ENCODE measurements at regions not wholly inside any gene's neighbourhood (a gene's known extent, or its start where the extent isn't known, plus 50 kb on each side); places are given as distances from the start of the nearest gene placed in this dataset.

DNA sequence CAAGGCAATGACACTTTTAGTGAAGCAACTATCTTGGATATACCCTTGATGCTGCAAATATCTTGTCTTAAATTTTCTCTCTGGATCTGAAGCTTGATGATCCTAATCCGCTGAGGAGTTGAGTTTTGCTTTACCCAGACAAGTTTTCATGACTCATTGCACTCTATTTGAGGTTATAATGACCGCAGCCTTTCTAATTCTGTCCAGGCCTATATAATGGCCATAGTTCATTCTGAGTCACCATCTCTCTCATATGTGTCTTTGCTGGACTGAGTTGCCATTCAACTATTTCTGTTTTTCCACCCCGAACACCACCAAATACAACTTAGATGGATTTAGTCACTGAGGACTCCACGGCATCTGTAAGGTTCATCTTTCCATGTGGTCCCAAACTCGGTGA lies 802.1 kb upstream of the FAM98A start:
- no peaks in the 10 kb centered on the region for H3K9me3 ChIP-seq (ENCODE audit: insufficient read depth, low read length)
- no peaks in the 10 kb centered on the region for H3K27me3 ChIP-seq (ENCODE audit: low read length)
- no peak overlapping the region for H2AFZ ChIP-seq (ENCODE audit: low read depth, low read length, severe bottlenecking)
- TF ChIP-seq EZH2phosphoT487 (conservative IDR thresholded peaks at IDR 0.05; ENCODE audit: low read length) = no peak
- TF ChIP-seq, protein P1, sequence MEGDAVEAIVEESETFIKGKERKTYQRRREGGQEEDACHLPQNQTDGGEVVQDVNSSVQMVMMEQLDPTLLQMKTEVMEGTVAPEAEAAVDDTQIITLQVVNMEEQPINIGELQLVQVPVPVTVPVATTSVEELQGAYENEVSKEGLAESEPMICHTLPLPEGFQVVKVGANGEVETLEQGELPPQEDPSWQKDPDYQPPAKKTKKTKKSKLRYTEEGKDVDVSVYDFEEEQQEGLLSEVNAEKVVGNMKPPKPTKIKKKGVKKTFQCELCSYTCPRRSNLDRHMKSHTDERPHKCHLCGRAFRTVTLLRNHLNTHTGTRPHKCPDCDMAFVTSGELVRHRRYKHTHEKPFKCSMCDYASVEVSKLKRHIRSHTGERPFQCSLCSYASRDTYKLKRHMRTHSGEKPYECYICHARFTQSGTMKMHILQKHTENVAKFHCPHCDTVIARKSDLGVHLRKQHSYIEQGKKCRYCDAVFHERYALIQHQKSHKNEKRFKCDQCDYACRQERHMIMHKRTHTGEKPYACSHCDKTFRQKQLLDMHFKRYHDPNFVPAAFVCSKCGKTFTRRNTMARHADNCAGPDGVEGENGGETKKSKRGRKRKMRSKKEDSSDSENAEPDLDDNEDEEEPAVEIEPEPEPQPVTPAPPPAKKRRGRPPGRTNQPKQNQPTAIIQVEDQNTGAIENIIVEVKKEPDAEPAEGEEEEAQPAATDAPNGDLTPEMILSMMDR (IDR thresholded peaks at IDR 0.05; ENCODE audit: insufficient read depth, low read length, poor library complexity, severe bottlenecking) = no peak
- no peak overlapping the region for H3K4me3 ChIP-seq (ENCODE audit: insufficient read depth, low read length, poor library complexity, severe bottlenecking)
- H3K36me3 ChIP-seq (ENCODE audit: low read length) = no peaks in the 10 kb centered on the region
- no peak overlapping the region for H3K9ac ChIP-seq (ENCODE audit: low read length)
- no peaks in the 10 kb centered on the region for H3F3A ChIP-seq (ENCODE audit: insufficient read depth)
- no peaks in the 10 kb centered on the region for H3K79me2 ChIP-seq (ENCODE audit: insufficient read depth, low read length)
- H3K4me2 ChIP-seq (ENCODE audit: low read depth, low read length, poor library complexity, severe bottlenecking) = no peak overlapping the region
- H3K9me2 ChIP-seq (replicated peaks; ENCODE audit: insufficient read depth, low read length) = no peaks in the 10 kb centered on the region
- H4K20me1 ChIP-seq (ENCODE audit: low read depth, low read length) = no peaks in the 10 kb centered on the region
- no peak overlapping the region for H3K27ac ChIP-seq (ENCODE audit: low read depth, low read length)

DNA sequence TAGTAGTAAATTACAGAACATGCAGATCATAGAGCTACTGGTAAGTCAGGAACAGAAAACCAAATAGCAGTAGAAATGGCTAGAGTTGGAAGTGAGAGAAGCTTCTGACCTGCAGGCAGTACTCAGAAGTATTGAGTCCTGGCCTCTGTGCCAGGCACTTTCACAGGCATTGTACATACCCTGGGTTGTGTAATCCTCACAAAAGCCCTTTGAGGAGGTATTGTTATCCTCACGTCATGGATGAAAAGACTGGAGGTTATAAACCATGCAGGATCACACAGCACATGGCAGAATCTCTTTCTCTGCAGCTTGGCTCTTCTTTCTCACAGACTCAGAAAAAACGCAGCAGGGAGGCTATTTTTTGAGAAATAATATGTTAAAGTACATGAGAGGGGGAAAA lies 789.3 kb upstream of the FAM98A start:
- Histone ChIP-seq H3K27me3 (ENCODE audit: low read length) (no peaks in the 10 kb centered on the region), H3K79me2 (ENCODE audit: insufficient read depth, low read length) (no peaks in the 10 kb centered on the region), H4K20me1 (ENCODE audit: low read depth, low read length) (no peaks in the 10 kb centered on the region), H3K36me3 (ENCODE audit: low read length) (no peaks in the 10 kb centered on the region), H3K9me3 (ENCODE audit: insufficient read depth, low read length) (no peaks in the 10 kb centered on the region), H3K4me3 (ENCODE audit: insufficient read depth, low read length, poor library complexity, severe bottlenecking) (no peak overlapping the region), H3F3A (ENCODE audit: insufficient read depth) (no peaks in the 10 kb centered on the region), H3K9me2 (replicated peaks; ENCODE audit: insufficient read depth, low read length) (no peaks in the 10 kb centered on the region), H2AFZ (ENCODE audit: low read depth, low read length, severe bottlenecking) (no peak overlapping the region), H3K4me2 (ENCODE audit: low read depth, low read length, poor library complexity, severe bottlenecking) (no peak overlapping the region), H3K27ac (ENCODE audit: low read depth, low read length) (no peak overlapping the region), H3K9ac (ENCODE audit: low read length) (no peak overlapping the region)
- TF ChIP-seq EZH2phosphoT487 (conservative IDR thresholded peaks at IDR 0.05; ENCODE audit: low read length) = no peak
- TF ChIP-seq, protein P1 (IDR thresholded peaks at IDR 0.05; ENCODE audit: insufficient read depth, low read length, poor library complexity, severe bottlenecking) = no peak

DNA sequence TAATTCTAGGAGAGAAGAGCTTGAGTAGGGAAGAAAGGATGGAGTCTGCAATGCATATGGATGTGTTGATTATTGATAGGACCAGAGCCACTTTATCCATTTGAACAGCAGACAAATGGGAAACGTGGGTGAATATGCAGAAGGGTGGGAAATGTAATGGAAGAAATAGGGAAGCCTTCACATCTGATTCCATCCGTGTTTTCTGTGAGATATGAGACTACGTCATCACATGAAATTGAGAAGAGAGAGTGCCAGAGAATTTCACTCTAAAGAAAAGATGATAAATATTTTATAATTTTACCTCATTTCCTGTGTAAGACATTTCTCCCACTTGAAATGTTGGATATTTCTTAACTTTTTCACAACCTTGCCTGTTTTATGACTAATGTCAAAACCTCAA lies 788.4 kb upstream of the FAM98A start:
- Histone ChIP-seq H3F3A (ENCODE audit: insufficient read depth) (no peaks in the 10 kb centered on the region), H3K79me2 (ENCODE audit: insufficient read depth, low read length) (no peaks in the 10 kb centered on the region), H3K9ac (ENCODE audit: low read length) (no peak overlapping the region), H3K27ac (ENCODE audit: low read depth, low read length) (no peak overlapping the region), H3K9me3 (ENCODE audit: insufficient read depth, low read length) (no peaks in the 10 kb centered on the region), H3K4me3 (ENCODE audit: insufficient read depth, low read length, poor library complexity, severe bottlenecking) (no peak overlapping the region), H3K36me3 (ENCODE audit: low read length) (no peaks in the 10 kb centered on the region), H2AFZ (ENCODE audit: low read depth, low read length, severe bottlenecking) (no peak overlapping the region), H3K4me2 (ENCODE audit: low read depth, low read length, poor library complexity, severe bottlenecking) (no peak overlapping the region), H4K20me1 (ENCODE audit: low read depth, low read length) (no peaks in the 10 kb centered on the region), H3K9me2 (replicated peaks; ENCODE audit: insufficient read depth, low read length) (no peaks in the 10 kb centered on the region), H3K27me3 (ENCODE audit: low read length) (no peaks in the 10 kb centered on the region)
- no peak for TF ChIP-seq EZH2phosphoT487 (conservative IDR thresholded peaks at IDR 0.05; ENCODE audit: low read length)
- TF ChIP-seq, protein P1 (IDR thresholded peaks at IDR 0.05; ENCODE audit: insufficient read depth, low read length, poor library complexity, severe bottlenecking) = no peak

All from SU-DHL-6 (cell line).